ENCODE measurements at regions not wholly inside any gene's neighbourhood (a gene's known extent, or its start where the extent isn't known, plus 50 kb on each side); places are given as distances from the start of the nearest gene placed in this dataset.

GRCh38 chr6:167467282-167467681 is 142.4 kb downstream of the TTLL2 start:
- DNase-seq (ENCODE audit: insufficient read length, low spot score) (no peak), FAIRE-seq (no peak)

DNA sequence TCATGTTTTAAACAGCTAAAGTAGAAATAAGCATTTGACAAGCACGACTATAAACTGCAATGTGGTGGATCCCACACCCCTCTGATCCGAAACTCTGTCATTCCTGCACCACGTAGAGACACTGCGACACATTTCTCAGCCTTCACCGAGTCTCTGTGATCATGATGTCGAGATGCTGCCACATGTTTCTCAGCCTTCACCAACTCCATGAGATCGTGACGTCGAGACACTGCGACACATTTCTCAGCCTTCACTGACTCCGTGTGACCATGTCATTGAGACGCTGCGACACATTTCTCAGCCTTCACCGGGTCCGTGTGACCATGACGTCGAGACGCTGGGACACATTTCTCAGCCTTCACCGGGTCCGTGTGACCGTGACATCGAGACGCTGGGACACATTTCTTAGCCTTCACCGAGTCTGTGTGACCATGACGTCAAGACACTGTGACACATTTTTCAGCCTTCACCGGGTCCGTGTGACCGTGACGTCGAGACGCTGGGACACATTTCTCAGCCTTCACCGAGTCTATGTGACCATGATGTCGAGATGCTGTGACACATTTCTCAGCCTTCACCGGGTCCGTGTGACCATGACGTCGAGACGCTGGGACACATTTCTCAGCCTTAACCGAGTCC is 143.0 kb downstream of the TTLL2 start:
- TF ChIP-seq POLR2AphosphoS5 (IDR thresholded peaks at IDR 0.05; ENCODE audit: low read depth, low read length), result no peak
- no peak for TF ChIP-seq POU2F2 (IDR thresholded peaks at IDR 0.05; ENCODE audit: low read depth, low read length)
- no peak for TF ChIP-seq PAX5 (IDR thresholded peaks at IDR 0.05; ENCODE audit: insufficient read depth, low read length, severe bottlenecking)
- no peak for TF ChIP-seq POLR2A (IDR thresholded peaks at IDR 0.05; ENCODE audit: low read depth, low read length)
- no peak for TF ChIP-seq TAF1 (IDR thresholded peaks at IDR 0.05; ENCODE audit: low read depth, low read length)
- TF ChIP-seq SPI1 (IDR thresholded peaks at IDR 0.05; ENCODE audit: low read depth, low read length), result no peak
- DNase-seq (ENCODE audit: insufficient read length, low spot score) (no peak), FAIRE-seq (no peak)

More at GRCh38 chr6:167467282-167467681, 142.4 kb downstream of the TTLL2 start:
- TF ChIP-seq TAF1 (IDR thresholded peaks at IDR 0.05; ENCODE audit: low read depth, low read length) (no peak), POLR2AphosphoS5 (IDR thresholded peaks at IDR 0.05; ENCODE audit: low read depth, low read length) (no peak), POU2F2 (IDR thresholded peaks at IDR 0.05; ENCODE audit: low read depth, low read length) (no peak), POLR2A (IDR thresholded peaks at IDR 0.05; ENCODE audit: low read depth, low read length) (no peak), SPI1 (IDR thresholded peaks at IDR 0.05; ENCODE audit: low read depth, low read length) (no peak), PAX5 (IDR thresholded peaks at IDR 0.05; ENCODE audit: insufficient read depth, low read length, severe bottlenecking) (no peak)

DNA sequence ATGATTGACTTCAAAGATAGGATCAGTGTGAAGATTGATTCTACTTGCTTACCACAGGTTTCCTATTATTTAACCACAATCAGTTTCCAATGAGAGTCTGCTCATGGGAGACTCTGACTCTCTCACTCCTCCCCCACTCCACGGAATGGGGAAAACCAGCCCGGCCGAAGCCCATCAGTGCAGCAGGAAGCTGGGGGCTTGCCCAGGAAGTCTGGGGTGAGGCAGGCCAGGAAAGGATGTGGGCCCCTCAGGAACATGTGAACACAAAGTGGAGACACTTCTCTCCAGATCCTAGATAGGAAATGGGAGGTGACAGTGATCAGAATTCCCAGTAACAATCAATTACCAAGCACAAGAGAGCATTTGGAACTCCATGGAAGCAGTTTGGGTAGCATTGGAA is 144.2 kb downstream of the TTLL2 start:
- FAIRE-seq (no peak), DNase-seq (ENCODE audit: insufficient read length, low spot score) (no peak)
- TF ChIP-seq SPI1 (IDR thresholded peaks at IDR 0.05; ENCODE audit: low read depth, low read length) (no peak), PAX5 (IDR thresholded peaks at IDR 0.05; ENCODE audit: insufficient read depth, low read length, severe bottlenecking) (no peak), TAF1 (IDR thresholded peaks at IDR 0.05; ENCODE audit: low read depth, low read length) (no peak), POLR2AphosphoS5 (IDR thresholded peaks at IDR 0.05; ENCODE audit: low read depth, low read length) (no peak), POU2F2 (IDR thresholded peaks at IDR 0.05; ENCODE audit: low read depth, low read length) (no peak), POLR2A (IDR thresholded peaks at IDR 0.05; ENCODE audit: low read depth, low read length) (no peak)

- no peak for FAIRE-seq
- TF ChIP-seq POLR2A (IDR thresholded peaks at IDR 0.05; ENCODE audit: low read depth, low read length) (no peak), POU2F2 (IDR thresholded peaks at IDR 0.05; ENCODE audit: low read depth, low read length) (no peak), SPI1 (IDR thresholded peaks at IDR 0.05; ENCODE audit: low read depth, low read length) (no peak), PAX5 (IDR thresholded peaks at IDR 0.05; ENCODE audit: insufficient read depth, low read length, severe bottlenecking) (no peak), TAF1 (IDR thresholded peaks at IDR 0.05; ENCODE audit: low read depth, low read length) (no peak), POLR2AphosphoS5 (IDR thresholded peaks at IDR 0.05; ENCODE audit: low read depth, low read length) (no peak)
- no peak for DNase-seq (ENCODE audit: insufficient read length, low spot score)
Measured at GRCh38 chr6:167469672-167470071, 144.8 kb downstream of the TTLL2 start.

- no peak for TF ChIP-seq TAF1 (IDR thresholded peaks at IDR 0.05; ENCODE audit: low read depth, low read length)
- no peak for TF ChIP-seq SPI1 (IDR thresholded peaks at IDR 0.05; ENCODE audit: low read depth, low read length)
- no peak for TF ChIP-seq POLR2A (IDR thresholded peaks at IDR 0.05; ENCODE audit: low read depth, low read length)
- TF ChIP-seq POU2F2 (IDR thresholded peaks at IDR 0.05; ENCODE audit: low read depth, low read length), result no peak
- TF ChIP-seq POLR2AphosphoS5 (IDR thresholded peaks at IDR 0.05; ENCODE audit: low read depth, low read length), result no peak
- no peak for TF ChIP-seq PAX5 (IDR thresholded peaks at IDR 0.05; ENCODE audit: insufficient read depth, low read length, severe bottlenecking)
- no peak for DNase-seq (ENCODE audit: insufficient read length, low spot score)
- FAIRE-seq, result no peak
Measured at GRCh38 chr6:167470101-167470835, 145.4 kb downstream of the TTLL2 start.

DNA sequence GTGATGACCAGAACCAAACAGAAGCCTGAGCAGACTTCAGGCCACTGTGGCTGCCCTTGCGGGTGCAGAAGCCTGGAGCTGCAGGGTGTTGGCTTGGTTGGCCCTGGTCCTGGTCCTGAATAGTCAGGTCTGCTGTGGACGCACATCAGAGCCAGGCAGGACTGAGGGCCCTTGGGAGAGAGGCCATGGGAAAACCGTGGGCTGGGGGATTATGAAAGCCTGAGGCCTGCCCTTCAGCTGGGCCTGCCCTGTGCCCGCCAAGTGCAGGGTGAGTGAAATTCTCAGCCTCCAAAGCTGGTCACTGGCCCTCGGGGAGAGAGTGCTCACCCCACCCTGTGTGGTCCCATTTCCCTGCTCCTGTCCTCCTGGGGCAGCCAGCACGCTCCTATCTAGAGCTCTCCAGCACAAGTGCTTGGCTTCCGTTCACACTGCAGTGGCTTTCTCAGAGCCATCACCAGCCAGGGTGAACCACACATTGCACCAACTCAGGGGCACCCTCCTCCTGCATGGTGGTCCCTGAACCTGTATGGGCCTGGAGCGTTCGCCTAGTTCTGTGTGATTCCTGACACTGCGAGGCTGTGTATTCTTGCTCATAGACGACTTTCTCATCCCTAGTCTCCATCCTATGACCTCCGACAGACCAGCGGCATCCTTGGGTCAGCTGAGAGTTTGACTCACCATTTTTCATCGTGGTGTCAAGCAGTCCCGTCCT is 146.1 kb downstream of the TTLL2 start:
- DNase-seq (ENCODE audit: insufficient read length, low spot score), result no peak
- TF ChIP-seq POLR2AphosphoS5 (IDR thresholded peaks at IDR 0.05; ENCODE audit: low read depth, low read length) (no peak), PAX5 (IDR thresholded peaks at IDR 0.05; ENCODE audit: insufficient read depth, low read length, severe bottlenecking) (no peak)
- no peak for FAIRE-seq

DNA sequence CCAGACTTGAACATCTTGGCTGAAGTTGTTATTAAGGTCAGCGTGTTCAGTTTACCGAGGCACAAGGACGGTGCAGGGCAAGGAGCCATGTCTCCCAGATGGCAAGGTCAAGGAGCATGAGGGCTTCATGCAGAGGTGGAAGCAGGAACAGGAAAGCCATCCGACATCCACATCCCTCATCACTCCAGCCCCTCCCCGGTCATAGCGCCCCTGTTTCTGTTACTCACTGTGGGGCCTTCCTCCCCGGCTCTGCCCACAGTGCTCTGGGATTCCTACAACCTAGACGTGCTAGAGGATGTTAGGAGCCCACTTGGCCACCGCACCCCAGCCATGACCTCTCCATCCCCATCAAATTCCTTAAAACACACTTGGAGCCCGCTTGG is 146.7 kb downstream of the TTLL2 start:
- no peak for FAIRE-seq
- no peak for DNase-seq (ENCODE audit: insufficient read length, low spot score)
- TF ChIP-seq PAX5 (IDR thresholded peaks at IDR 0.05; ENCODE audit: insufficient read depth, low read length, severe bottlenecking), result no peak
- TF ChIP-seq POLR2A (IDR thresholded peaks at IDR 0.05; ENCODE audit: low read depth, low read length), result no peak
- TF ChIP-seq TAF1 (IDR thresholded peaks at IDR 0.05; ENCODE audit: low read depth, low read length), result no peak
- TF ChIP-seq POU2F2 (IDR thresholded peaks at IDR 0.05; ENCODE audit: low read depth, low read length), result no peak
- TF ChIP-seq SPI1 (IDR thresholded peaks at IDR 0.05; ENCODE audit: low read depth, low read length), result no peak
- no peak for TF ChIP-seq POLR2AphosphoS5 (IDR thresholded peaks at IDR 0.05; ENCODE audit: low read depth, low read length)

DNA sequence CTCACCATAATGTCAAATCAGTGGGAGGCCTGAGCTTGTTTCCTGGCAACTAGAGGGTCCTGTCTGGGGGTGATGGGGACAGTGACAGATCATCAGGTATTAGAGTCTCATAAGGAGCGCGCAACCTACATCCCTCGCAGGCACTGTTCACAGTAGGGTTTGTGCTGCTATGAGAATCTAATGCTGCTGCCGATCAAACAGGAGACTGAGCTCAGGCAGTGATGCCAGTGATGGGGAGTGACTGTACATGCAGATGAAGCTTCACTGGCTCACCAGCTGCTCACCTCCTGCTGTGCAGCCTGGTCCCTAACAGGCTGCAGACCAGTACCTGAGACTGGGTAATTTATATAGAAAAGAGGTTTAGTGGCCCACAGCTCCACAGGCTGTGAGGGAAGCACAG is 147.3 kb downstream of the TTLL2 start:
- TF ChIP-seq PAX5 (IDR thresholded peaks at IDR 0.05; ENCODE audit: insufficient read depth, low read length, severe bottlenecking) (no peak), POLR2AphosphoS5 (IDR thresholded peaks at IDR 0.05; ENCODE audit: low read depth, low read length) (no peak), POU2F2 (IDR thresholded peaks at IDR 0.05; ENCODE audit: low read depth, low read length) (no peak), POLR2A (IDR thresholded peaks at IDR 0.05; ENCODE audit: low read depth, low read length) (no peak), TAF1 (IDR thresholded peaks at IDR 0.05; ENCODE audit: low read depth, low read length) (no peak), SPI1 (IDR thresholded peaks at IDR 0.05; ENCODE audit: low read depth, low read length) (no peak)
- FAIRE-seq (no peak), DNase-seq (ENCODE audit: insufficient read length, low spot score) (no peak)

DNA sequence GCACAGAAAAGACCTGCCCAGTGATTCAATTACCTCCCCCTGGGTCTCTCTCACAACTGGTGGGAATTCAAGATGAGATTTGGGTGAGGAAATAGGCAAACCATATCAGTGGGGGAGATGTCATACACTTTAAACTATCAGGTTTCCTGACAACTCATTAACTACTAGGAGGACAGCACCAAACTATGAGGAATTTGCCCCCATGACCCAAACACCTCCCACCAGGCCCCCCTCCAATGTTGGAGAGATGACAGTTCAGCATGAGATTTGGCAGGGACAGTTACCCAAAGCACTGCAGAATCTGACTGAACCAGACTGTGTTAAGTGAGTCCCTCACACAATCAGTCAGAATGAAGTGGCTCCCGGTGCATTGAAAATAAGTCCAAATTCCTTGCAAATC is 148.0 kb downstream of the TTLL2 start:
- DNase-seq (ENCODE audit: insufficient read length, low spot score) (no peak), FAIRE-seq (no peak)

More for the DNA sequence above, 148.0 kb downstream of the TTLL2 start:
- TF ChIP-seq POU2F2 (IDR thresholded peaks at IDR 0.05; ENCODE audit: low read depth, low read length) (no peak), TAF1 (IDR thresholded peaks at IDR 0.05; ENCODE audit: low read depth, low read length) (no peak), SPI1 (IDR thresholded peaks at IDR 0.05; ENCODE audit: low read depth, low read length) (no peak), POLR2AphosphoS5 (IDR thresholded peaks at IDR 0.05; ENCODE audit: low read depth, low read length) (no peak), POLR2A (IDR thresholded peaks at IDR 0.05; ENCODE audit: low read depth, low read length) (no peak), PAX5 (IDR thresholded peaks at IDR 0.05; ENCODE audit: insufficient read depth, low read length, severe bottlenecking) (no peak)
